Liver (tissue), 8 donors: ENCODE measurements at regions not wholly inside any gene's neighbourhood (a gene's known extent, or its start where the extent isn't known, plus 50 kb on each side); places are given as distances from the start of the nearest gene placed in this dataset.

Experiments used
- DNase-seq: peaks from one replicate; pipeline ENCODE4 v3.0.0-alpha.2; 2017; ENCODE audit warnings: low spot score
- H3K27ac ChIP-seq, 2 donors: one replicate each; pipeline ENCODE4 v1.7.0; 2013; ENCODE audit warnings: inconsistent platforms in 2 of 2, low read length in 2 of 2, control low read depth in 1 of 2, low read depth in 1 of 2, mild to moderate bottlenecking in 1 of 2
- H3K27me3 ChIP-seq, 4 donors: one replicate each; pipeline versions ENCODE4 v1.6.1 to v1.7.0; 2013; ENCODE audit warnings: low read length in 3 of 4, inconsistent platforms in 1 of 4, mild to moderate bottlenecking in 1 of 4, moderate library complexity in 1 of 4; ENCODE audit not compliant: control insufficient read depth in 4 of 4, insufficient read depth in 4 of 4
- H3K36me3 ChIP-seq, 4 donors: one replicate each; pipeline versions ENCODE4 v1.6.1 to v1.7.0; 2013; ENCODE audit warnings: low read length in 3 of 4, mild to moderate bottlenecking in 3 of 4, low read depth in 1 of 4, moderate library complexity in 1 of 4; ENCODE audit not compliant: control insufficient read depth in 4 of 4, insufficient read depth in 3 of 4
- H3K4me1 ChIP-seq, 4 donors: one replicate each; pipeline versions ENCODE4 v1.6.1 to v1.7.0; 2013; ENCODE audit warnings: low read length in 3 of 4, mild to moderate bottlenecking in 3 of 4, moderate library complexity in 1 of 4; ENCODE audit not compliant: control insufficient read depth in 4 of 4, insufficient read depth in 4 of 4
- H3K4me3 ChIP-seq, 3 donors: one replicate each; pipeline versions ENCODE4 v1.6.1 to v1.7.0; 2013; ENCODE audit warnings: low read length in 3 of 3, control low read depth in 1 of 3, low read depth in 1 of 3, mild to moderate bottlenecking in 1 of 3
- H3K9ac ChIP-seq, 2 donors: one replicate each; pipeline ENCODE4 v1.7.0; 2013; ENCODE audit warnings: low read length in 2 of 2, mild to moderate bottlenecking in 2 of 2, moderate library complexity in 2 of 2, control low read depth in 1 of 2, low read depth in 1 of 2
- H3K9me3 ChIP-seq, 4 donors: one replicate each; pipeline versions ENCODE4 v1.6.1 to v1.7.0; 2013; ENCODE audit warnings: low read length in 3 of 4; ENCODE audit not compliant: control insufficient read depth in 4 of 4
- EGR1 ChIP-seq, 2 donors: IDR thresholded peaks; 2 replicates each; pipeline ENCODE4 v1.6.1; 2016 to 2018; ENCODE audit warnings: antibody characterized with exemption in 2 of 2, low read depth in 2 of 2
- FOXA1 ChIP-seq: IDR thresholded peaks from 2 replicates; pipeline ENCODE4 v1.6.1; 2016; ENCODE audit warnings: antibody characterized with exemption
- FOXA2 ChIP-seq: IDR thresholded peaks from 2 replicates; pipeline ENCODE4 v1.6.1; 2016; ENCODE audit warnings: antibody characterized with exemption
- GABPA ChIP-seq, 2 donors: IDR thresholded peaks in 1 of 2; conservative IDR thresholded peaks in 1 of 2; 2 replicates each; pipeline ENCODE4 v1.6.1; 2016; ENCODE audit warnings: antibody characterized with exemption in 2 of 2, mild to moderate bottlenecking in 1 of 2, moderate library complexity in 1 of 2
- HNF4A ChIP-seq, 2 donors: conservative IDR thresholded peaks; 2 replicates each; pipeline ENCODE4 v1.6.1; 2016; ENCODE audit warnings: antibody characterized with exemption in 2 of 2, mild to moderate bottlenecking in 2 of 2
- HNF4G ChIP-seq: IDR thresholded peaks from 2 replicates; pipeline ENCODE4 v1.6.1; 2016; ENCODE audit warnings: antibody characterized with exemption
- JUND ChIP-seq, 2 donors: IDR thresholded peaks; 2 replicates each; pipeline ENCODE4 v1.6.1; 2016; ENCODE audit warnings: antibody characterized with exemption in 2 of 2
- NR2F2 ChIP-seq: IDR thresholded peaks from 2 replicates; pipeline ENCODE4 v1.6.1; 2016; ENCODE audit warnings: antibody characterized with exemption
- RAD21 ChIP-seq, 2 donors: IDR thresholded peaks; 2 replicates each; pipeline ENCODE4 v1.6.1; 2016; ENCODE audit warnings: antibody characterized with exemption in 2 of 2, mild to moderate bottlenecking in 2 of 2
- RXRA ChIP-seq, 2 donors: IDR thresholded peaks; 2 replicates each; pipeline ENCODE4 v1.6.1; 2017 to 2018; ENCODE audit warnings: antibody characterized with exemption in 2 of 2, mild to moderate bottlenecking in 1 of 2
- SP1 ChIP-seq: IDR thresholded peaks from 2 replicates; pipeline ENCODE4 v1.6.1; 2018; ENCODE audit warnings: antibody characterized with exemption, mild to moderate bottlenecking
- TAF1 ChIP-seq: conservative IDR thresholded peaks from 2 replicates; pipeline ENCODE4 v1.6.1; 2016; ENCODE audit warnings: antibody characterized with exemption, mild to moderate bottlenecking
- YY1 ChIP-seq: IDR thresholded peaks from 2 replicates; pipeline ENCODE4 v1.6.1; 2016; ENCODE audit warnings: antibody characterized with exemption, mild to moderate bottlenecking
- WGBS: extraction: QIAGEN DNeasy Blood & Tissue Kit; methylation state at CpG from one replicate; pipeline ENCODE4 v1.1.7; 2013; 5-methylcytosine and 5-hydroxymethylcytosine counted together
- TF ChIP-seq, protein P1 (sequence below): IDR thresholded peaks from 2 replicates; pipeline ENCODE4 v1.6.1; 2016; ENCODE audit warnings: antibody characterized with exemption
- TF ChIP-seq, protein P2 (sequence below): IDR thresholded peaks from 2 replicates; pipeline ENCODE4 v1.6.1; 2016; ENCODE audit warnings: antibody characterized with exemption, mild to moderate bottlenecking
- TF ChIP-seq, protein P3 (sequence below): IDR thresholded peaks from 2 replicates; pipeline ENCODE4 v1.6.1; 2016; ENCODE audit warnings: antibody characterized with exemption
- TF ChIP-seq, protein P4 (sequence below): fragments of 150-350 bp; IDR thresholded peaks from 2 replicates; pipeline ENCODE4 v1.5.1; 2017; ENCODE audit warnings: improper control_type of control experiment, low read depth, low read length; ENCODE audit not compliant: missing input control
- donor health status: healthy.
- donor health status: healthy.
- donor health status: healthy.
- donor health status: healthy.
- donor health status: healthy.

DNA sequence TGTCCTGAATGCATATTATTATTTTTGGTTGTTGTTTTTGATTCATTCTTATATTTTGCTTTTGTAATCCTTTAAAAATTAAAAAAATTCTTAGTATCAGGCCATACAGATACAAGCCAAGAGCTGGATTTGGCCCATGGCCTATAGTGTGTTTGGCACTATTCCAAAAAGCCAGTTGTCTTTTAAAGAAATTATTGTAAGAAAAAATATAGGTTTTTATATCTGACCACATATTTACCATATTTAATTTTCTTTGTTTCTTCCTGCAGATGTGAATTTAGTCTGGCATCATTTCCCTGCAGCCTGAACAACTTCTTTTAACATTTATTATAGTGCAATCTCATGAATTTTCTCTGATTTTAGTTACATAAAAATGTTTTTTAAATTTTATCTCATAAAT is 652.8 kb upstream of the NR3C2 start:
- TF ChIP-seq FOXA1 (no peak), RAD21 (IDR thresholded peaks at IDR 0.05) (no peak), GABPA (IDR thresholded peaks at IDR 0.05 in 1 of 2, conservative IDR thresholded peaks at IDR 0.05 in 1 of 2) (no peak), FOXA2 (no peak), HNF4A (conservative IDR thresholded peaks at IDR 0.05) (no peak), SP1 (no peak), YY1 (no peak), HNF4G (no peak), TAF1 (no peak), JUND (IDR thresholded peaks at IDR 0.05) (no peak), RXRA (IDR thresholded peaks at IDR 0.05) (no peak)
- TF ChIP-seq, protein P1, sequence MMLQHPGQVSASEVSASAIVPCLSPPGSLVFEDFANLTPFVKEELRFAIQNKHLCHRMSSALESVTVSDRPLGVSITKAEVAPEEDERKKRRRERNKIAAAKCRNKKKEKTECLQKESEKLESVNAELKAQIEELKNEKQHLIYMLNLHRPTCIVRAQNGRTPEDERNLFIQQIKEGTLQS, result no peak
- TF ChIP-seq, protein P2, sequence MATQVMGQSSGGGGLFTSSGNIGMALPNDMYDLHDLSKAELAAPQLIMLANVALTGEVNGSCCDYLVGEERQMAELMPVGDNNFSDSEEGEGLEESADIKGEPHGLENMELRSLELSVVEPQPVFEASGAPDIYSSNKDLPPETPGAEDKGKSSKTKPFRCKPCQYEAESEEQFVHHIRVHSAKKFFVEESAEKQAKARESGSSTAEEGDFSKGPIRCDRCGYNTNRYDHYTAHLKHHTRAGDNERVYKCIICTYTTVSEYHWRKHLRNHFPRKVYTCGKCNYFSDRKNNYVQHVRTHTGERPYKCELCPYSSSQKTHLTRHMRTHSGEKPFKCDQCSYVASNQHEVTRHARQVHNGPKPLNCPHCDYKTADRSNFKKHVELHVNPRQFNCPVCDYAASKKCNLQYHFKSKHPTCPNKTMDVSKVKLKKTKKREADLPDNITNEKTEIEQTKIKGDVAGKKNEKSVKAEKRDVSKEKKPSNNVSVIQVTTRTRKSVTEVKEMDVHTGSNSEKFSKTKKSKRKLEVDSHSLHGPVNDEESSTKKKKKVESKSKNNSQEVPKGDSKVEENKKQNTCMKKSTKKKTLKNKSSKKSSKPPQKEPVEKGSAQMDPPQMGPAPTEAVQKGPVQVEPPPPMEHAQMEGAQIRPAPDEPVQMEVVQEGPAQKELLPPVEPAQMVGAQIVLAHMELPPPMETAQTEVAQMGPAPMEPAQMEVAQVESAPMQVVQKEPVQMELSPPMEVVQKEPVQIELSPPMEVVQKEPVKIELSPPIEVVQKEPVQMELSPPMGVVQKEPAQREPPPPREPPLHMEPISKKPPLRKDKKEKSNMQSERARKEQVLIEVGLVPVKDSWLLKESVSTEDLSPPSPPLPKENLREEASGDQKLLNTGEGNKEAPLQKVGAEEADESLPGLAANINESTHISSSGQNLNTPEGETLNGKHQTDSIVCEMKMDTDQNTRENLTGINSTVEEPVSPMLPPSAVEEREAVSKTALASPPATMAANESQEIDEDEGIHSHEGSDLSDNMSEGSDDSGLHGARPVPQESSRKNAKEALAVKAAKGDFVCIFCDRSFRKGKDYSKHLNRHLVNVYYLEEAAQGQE, result no peak
- TF ChIP-seq, protein P3, sequence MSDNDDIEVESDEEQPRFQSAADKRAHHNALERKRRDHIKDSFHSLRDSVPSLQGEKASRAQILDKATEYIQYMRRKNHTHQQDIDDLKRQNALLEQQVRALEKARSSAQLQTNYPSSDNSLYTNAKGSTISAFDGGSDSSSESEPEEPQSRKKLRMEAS, result no peak
- H3K36me3 ChIP-seq, result no peaks in the 10 kb centered on the region
- no peak overlapping the region for H3K9ac ChIP-seq

DNA sequence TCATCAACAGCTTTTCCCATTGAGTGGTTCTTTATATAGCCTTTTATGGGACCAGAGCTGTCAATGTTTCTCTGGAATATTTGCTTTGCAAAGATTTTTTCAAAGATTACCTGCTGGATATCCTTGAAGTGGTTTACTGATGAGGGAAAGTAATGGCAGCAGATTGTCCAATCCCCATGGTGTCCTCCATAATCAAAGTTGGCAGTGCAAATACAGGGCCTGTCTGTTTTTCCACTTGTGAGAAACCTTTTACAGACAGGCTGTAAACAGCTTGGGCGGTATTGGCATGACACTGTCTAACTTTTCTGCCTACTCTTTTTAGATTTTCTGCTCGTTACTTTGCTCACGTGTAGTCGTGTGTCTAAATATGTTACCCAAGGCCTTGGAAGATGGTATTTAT is 641.9 kb upstream of the NR3C2 start:
- Histone ChIP-seq H3K27me3 (no peaks in the 10 kb centered on the region), H3K9me3 (no peaks in the 10 kb centered on the region), H3K4me1 (no peaks in the 10 kb centered on the region), H3K27ac (no peak overlapping the region), H3K4me3 (no peak overlapping the region), H3K9ac (no peak overlapping the region), H3K36me3 (no peaks in the 10 kb centered on the region)
- WGBS, result 77% methylated on average over 4 of the region's 4 CpGs
- DNase-seq, result no peak
- TF ChIP-seq SP1 (no peak), GABPA (IDR thresholded peaks at IDR 0.05 in 1 of 2, conservative IDR thresholded peaks at IDR 0.05 in 1 of 2) (no peak), JUND (IDR thresholded peaks at IDR 0.05) (no peak), YY1 (no peak), NR2F2 (no peak), FOXA1 (no peak), EGR1 (IDR thresholded peaks at IDR 0.05; ENCODE audit: low read depth in 2 of 2) (no peak), RXRA (IDR thresholded peaks at IDR 0.05) (no peak), FOXA2 (no peak), HNF4A (conservative IDR thresholded peaks at IDR 0.05) (no peak), HNF4G (no peak)
- TF ChIP-seq, protein P3, result no peak
- TF ChIP-seq, protein P1, result no peak
- TF ChIP-seq, protein P4, sequence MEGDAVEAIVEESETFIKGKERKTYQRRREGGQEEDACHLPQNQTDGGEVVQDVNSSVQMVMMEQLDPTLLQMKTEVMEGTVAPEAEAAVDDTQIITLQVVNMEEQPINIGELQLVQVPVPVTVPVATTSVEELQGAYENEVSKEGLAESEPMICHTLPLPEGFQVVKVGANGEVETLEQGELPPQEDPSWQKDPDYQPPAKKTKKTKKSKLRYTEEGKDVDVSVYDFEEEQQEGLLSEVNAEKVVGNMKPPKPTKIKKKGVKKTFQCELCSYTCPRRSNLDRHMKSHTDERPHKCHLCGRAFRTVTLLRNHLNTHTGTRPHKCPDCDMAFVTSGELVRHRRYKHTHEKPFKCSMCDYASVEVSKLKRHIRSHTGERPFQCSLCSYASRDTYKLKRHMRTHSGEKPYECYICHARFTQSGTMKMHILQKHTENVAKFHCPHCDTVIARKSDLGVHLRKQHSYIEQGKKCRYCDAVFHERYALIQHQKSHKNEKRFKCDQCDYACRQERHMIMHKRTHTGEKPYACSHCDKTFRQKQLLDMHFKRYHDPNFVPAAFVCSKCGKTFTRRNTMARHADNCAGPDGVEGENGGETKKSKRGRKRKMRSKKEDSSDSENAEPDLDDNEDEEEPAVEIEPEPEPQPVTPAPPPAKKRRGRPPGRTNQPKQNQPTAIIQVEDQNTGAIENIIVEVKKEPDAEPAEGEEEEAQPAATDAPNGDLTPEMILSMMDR, result no peak

More for the DNA sequence above, 652.8 kb upstream of the NR3C2 start:
- no peak overlapping the region for H3K27ac ChIP-seq
- H3K27me3 ChIP-seq, result no peaks in the 10 kb centered on the region
- peaks cover 0 to 7% (median 5%) of the 10 kb centered on the region in 4 donors for H3K9me3 ChIP-seq
- H3K4me3 ChIP-seq, result no peak overlapping the region
- no peaks in the 10 kb centered on the region for H3K4me1 ChIP-seq
- no peak for DNase-seq
